BLaER1 (cell line): ENCODE measurements at regions not wholly inside any gene's neighbourhood (a gene's known extent, or its start where the extent isn't known, plus 50 kb on each side); places are given as distances from the start of the nearest gene placed in this dataset.

Source experiments
- H3K27ac ChIP-seq: shearing (Covaris generic); formaldehyde crosslinking; 2 replicates; pipeline ENCODE4 v1.8.1; 2022
- H3K27me3 ChIP-seq: shearing (Covaris generic); formaldehyde crosslinking; 2 replicates; pipeline ENCODE4 v1.8.1; 2022
- H3K36me3 ChIP-seq: shearing (Covaris generic); formaldehyde crosslinking; 2 replicates; pipeline ENCODE4 v1.8.1; 2022
- H3K4me1 ChIP-seq: shearing (Covaris generic); formaldehyde crosslinking; 2 replicates; pipeline ENCODE4 v1.8.1; 2022
- H3K4me2 ChIP-seq: shearing (Covaris generic); formaldehyde crosslinking; 2 replicates; pipeline ENCODE4 v1.8.1; 2022
- H3K4me3 ChIP-seq: shearing (Covaris generic); formaldehyde crosslinking; 2 replicates; pipeline ENCODE4 v1.8.1; 2022
- H3K9ac ChIP-seq: shearing (Covaris generic); formaldehyde crosslinking; 2 replicates; pipeline ENCODE4 v1.8.1; 2022
- H3K9me3 ChIP-seq: shearing (Covaris generic); formaldehyde crosslinking; 2 replicates; pipeline ENCODE4 v1.8.1; 2022
- H4K20me1 ChIP-seq: shearing (Covaris generic); formaldehyde crosslinking; 2 replicates; pipeline ENCODE4 v1.8.1; 2022
- Cebpa-rat ChIP-seq: shearing (Covaris generic); IDR thresholded peaks from 2 replicates; pipeline ENCODE4 v1.8.1; 2022

DNA sequence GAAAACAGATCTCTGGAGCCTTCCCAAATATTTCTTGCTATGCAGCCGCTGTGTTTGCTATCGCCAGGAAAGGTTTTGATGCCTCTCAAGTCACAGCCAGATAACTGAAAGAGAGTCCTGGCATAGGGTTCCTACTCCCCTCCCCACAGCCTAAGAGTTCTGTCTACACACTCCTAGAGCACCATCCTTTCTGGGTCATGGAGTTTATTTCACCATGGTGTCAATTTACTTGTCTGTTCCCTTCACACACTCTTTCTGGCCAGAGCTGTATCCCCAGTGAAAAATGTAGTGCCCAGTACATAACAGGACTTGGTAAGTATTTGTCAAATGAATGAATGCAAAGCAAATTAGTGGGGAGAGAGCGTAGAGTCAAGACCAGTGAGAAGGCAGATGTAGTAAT is 185.3 kb downstream of the HAUS1 start:
- Histone ChIP-seq H4K20me1 (no peaks in the 10 kb centered on the region), H3K9me3 (no peaks in the 10 kb centered on the region)
- no peak for TF ChIP-seq Cebpa-rat

DNA sequence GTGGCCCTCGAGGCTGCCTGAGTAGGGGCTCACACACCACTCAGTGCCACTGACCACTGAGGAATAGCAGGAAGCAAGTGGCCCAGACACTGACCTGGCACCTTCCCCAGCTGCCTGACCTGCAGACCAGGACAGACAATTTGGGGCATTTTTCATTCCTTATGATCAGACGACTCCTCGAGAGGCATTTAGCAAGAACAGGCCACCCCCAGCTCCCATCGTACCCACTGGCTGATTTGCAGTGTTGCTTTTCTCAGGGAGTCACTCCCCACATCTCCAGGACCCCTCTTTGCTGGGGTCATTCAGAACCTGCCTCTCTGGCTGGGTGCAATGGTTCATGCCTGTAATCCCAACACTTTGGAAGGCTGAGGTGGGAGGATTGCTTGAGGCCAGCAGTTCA is 185.7 kb downstream of the HAUS1 start:
- H3K9me3 ChIP-seq = no peaks in the 10 kb centered on the region
- no peak overlapping the region for H3K9ac ChIP-seq
- no peak overlapping the region for H3K4me2 ChIP-seq
- H3K4me3 ChIP-seq = no peak overlapping the region
- no peaks in the 10 kb centered on the region for H3K27me3 ChIP-seq
- H3K27ac ChIP-seq = no peak overlapping the region
- TF ChIP-seq Cebpa-rat = no peak
- H4K20me1 ChIP-seq = no peaks in the 10 kb centered on the region
- no peaks in the 10 kb centered on the region for H3K36me3 ChIP-seq
- peaks cover 9% of the 10 kb centered on the region for H3K4me1 ChIP-seq

More for the DNA sequence above, 185.3 kb downstream of the HAUS1 start:
- H3K27ac ChIP-seq = no peak overlapping the region
- H3K4me1 ChIP-seq = peaks cover 9% of the 10 kb centered on the region
- no peak overlapping the region for H3K4me3 ChIP-seq
- no peaks in the 10 kb centered on the region for H3K36me3 ChIP-seq
- H3K27me3 ChIP-seq = no peaks in the 10 kb centered on the region
- H3K4me2 ChIP-seq = no peak overlapping the region
- H3K9ac ChIP-seq = no peak overlapping the region

DNA sequence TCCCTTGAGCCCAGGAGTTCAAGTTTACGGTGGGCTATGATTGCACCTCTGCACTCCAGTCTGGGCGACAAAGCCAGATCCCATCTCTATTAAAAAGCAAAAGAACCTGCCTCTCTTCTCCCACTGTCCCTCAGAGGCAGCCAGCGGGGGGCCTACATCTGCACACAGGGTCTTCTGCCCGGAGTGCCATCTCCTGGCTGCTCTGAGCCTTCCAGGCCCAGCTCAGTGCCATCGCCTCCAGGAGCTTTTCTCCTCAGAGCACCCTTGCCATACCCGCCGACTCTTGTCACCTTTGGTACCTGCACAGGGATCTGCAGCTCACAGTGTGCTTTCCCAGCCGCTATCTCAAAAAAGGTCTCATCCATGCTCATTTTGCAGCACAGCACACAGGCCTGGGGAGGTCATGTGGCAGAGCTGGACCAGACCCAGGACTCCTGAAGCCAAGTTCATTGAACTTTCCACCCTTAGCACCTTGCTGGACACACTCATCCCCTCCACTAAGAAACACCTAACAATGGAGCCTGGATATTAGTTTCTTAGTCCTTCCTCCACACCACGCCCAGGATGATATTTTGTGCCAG is 186.3 kb downstream of the HAUS1 start:
- Histone ChIP-seq H3K4me1 (peaks cover 9% of the 10 kb centered on the region), H3K36me3 (no peaks in the 10 kb centered on the region), H3K9ac (no peak overlapping the region), H3K27me3 (no peaks in the 10 kb centered on the region), H3K9me3 (no peaks in the 10 kb centered on the region), H3K4me2 (no peak overlapping the region), H3K27ac (no peak overlapping the region), H4K20me1 (no peaks in the 10 kb centered on the region), H3K4me3 (no peak overlapping the region)
- TF ChIP-seq Cebpa-rat = no peak

DNA sequence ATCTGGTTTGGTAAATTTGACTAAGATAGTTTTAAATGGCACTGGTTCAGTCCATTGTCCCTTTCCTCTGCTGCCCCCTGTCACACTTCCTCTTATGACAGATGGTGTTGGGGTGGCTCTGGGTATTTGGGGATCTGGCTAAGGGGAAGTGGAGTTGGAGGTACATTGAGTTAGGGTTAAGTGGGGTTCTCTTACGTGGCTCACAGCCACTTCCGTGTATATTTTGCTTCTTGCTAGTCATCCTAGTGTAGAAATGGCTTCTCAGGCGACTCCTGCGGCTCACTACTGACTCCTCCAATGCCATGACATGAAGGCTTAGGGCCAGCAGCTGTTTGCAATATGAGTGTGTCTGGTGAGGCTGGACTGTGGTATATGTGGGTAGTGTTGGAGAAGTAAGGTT is 187.0 kb downstream of the HAUS1 start:
- TF ChIP-seq Cebpa-rat = no peak
- Histone ChIP-seq H3K27ac (no peak overlapping the region), H3K4me1 (peaks cover 9% of the 10 kb centered on the region), H3K9ac (no peak overlapping the region), H3K4me3 (no peak overlapping the region), H3K36me3 (no peaks in the 10 kb centered on the region), H3K27me3 (no peaks in the 10 kb centered on the region), H3K4me2 (no peak overlapping the region), H4K20me1 (no peaks in the 10 kb centered on the region), H3K9me3 (no peaks in the 10 kb centered on the region)

DNA sequence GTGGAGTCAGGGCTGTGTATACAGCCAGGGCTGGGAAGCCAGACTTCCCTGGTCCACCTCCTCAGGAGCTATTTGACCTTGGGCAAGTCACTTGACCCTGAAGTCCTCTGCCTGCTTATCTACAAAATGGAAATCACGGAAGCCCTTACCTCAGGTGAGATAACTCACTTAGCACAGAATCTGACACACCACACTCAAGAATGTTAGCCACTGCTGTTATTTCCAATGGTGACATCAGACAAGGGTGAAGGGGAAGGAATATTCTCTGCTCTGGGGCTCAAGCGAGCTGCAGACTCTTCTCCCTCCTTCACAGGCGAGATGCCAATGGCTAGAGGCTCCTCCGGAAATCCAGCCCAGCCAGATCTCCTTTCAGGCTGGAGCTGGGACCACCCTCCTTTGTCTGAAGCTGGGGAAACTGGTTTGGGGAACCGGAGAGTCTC is 189.6 kb downstream of the HAUS1 start:
- H3K9ac ChIP-seq = no peak overlapping the region
- H3K36me3 ChIP-seq = no peaks in the 10 kb centered on the region
- no peak for TF ChIP-seq Cebpa-rat
- no peaks in the 10 kb centered on the region for H3K27me3 ChIP-seq
- no peak overlapping the region for H3K27ac ChIP-seq
- H4K20me1 ChIP-seq = no peaks in the 10 kb centered on the region
- no peaks in the 10 kb centered on the region for H3K9me3 ChIP-seq
- no peak overlapping the region for H3K4me3 ChIP-seq
- no peak overlapping the region for H3K4me2 ChIP-seq
- H3K4me1 ChIP-seq = peaks cover 13% of the 10 kb centered on the region

DNA sequence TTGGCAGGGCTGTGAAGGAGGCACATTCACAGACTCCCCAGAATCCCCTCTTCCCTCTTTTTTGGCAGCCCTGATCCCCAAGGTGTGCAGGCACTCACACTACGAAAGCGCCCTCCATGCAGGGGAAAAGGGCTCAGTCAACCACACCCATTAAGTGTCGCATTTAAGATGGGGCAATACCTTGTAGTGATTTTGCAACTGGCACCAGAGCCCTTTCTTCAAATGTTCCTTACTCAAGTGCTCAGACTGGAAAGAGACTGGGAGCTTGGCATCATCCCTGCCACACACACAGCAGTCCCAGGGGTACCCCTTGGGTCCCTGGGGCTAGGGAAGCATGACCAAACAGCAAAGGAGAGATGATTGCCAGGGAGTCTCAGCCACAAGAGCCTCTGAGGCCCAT is 190.1 kb downstream of the HAUS1 start:
- H3K4me3 ChIP-seq = no peak overlapping the region
- H3K27ac ChIP-seq = no peak overlapping the region
- H3K9me3 ChIP-seq = no peaks in the 10 kb centered on the region
- no peak overlapping the region for H3K9ac ChIP-seq
- no peaks in the 10 kb centered on the region for H3K36me3 ChIP-seq
- no peak overlapping the region for H3K4me2 ChIP-seq
- H3K4me1 ChIP-seq = peaks cover 13% of the 10 kb centered on the region
- H4K20me1 ChIP-seq = no peaks in the 10 kb centered on the region
- no peak for TF ChIP-seq Cebpa-rat
- no peaks in the 10 kb centered on the region for H3K27me3 ChIP-seq

DNA sequence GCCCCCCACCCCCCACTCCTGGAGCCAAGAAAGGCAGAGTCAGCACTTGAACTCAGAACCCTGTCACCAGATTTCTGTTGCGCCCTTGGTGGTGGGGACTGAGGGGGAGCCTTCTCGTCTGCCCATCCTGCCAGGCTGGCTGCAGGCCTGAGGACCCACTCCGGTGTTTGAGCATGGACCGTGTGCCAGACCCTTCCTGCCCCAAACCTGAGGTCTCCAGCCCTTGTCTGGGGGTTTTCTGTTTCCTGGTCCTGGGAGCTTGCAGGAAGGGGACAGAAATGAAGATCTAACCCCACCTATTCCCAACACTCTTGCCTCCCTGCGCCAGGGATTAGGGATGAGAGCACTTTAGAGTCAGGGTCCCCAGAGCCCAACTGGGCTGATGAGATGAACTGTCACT is 190.6 kb downstream of the HAUS1 start:
- H3K27me3 ChIP-seq = no peaks in the 10 kb centered on the region
- H3K9me3 ChIP-seq = no peaks in the 10 kb centered on the region
- no peak overlapping the region for H3K9ac ChIP-seq
- H3K36me3 ChIP-seq = no peaks in the 10 kb centered on the region
- H4K20me1 ChIP-seq = no peaks in the 10 kb centered on the region
- H3K4me2 ChIP-seq = no peak overlapping the region
- TF ChIP-seq Cebpa-rat = no peak
- peaks cover 13% of the 10 kb centered on the region for H3K4me1 ChIP-seq
- no peak overlapping the region for H3K27ac ChIP-seq
- H3K4me3 ChIP-seq = no peak overlapping the region

DNA sequence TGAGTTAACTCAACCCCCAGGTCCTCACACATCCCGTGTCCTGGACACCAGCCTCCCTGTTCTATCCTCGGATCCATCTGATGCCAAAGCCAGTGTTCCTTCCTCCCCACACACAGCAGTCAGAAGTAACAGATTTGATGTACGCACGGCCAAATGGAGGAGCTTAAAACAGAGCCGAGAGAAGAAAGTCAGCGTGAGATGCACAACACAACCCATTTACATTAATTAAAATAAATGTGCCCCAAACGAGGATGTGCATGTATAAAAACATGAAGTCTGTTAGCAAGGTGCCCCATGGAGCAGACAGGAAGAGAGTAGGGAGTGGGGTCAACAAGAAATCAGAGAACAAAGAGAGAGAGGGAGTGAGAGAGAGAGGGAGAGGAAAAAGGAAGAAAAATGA is 191.2 kb downstream of the HAUS1 start:
- Histone ChIP-seq H3K4me2 (no peak overlapping the region), H3K4me3 (no peak overlapping the region), H3K27me3 (no peaks in the 10 kb centered on the region), H3K9me3 (no peaks in the 10 kb centered on the region), H3K4me1 (peaks cover 13% of the 10 kb centered on the region), H3K27ac (no peak overlapping the region), H4K20me1 (no peaks in the 10 kb centered on the region), H3K9ac (no peak overlapping the region), H3K36me3 (no peaks in the 10 kb centered on the region)
- TF ChIP-seq Cebpa-rat = no peak

DNA sequence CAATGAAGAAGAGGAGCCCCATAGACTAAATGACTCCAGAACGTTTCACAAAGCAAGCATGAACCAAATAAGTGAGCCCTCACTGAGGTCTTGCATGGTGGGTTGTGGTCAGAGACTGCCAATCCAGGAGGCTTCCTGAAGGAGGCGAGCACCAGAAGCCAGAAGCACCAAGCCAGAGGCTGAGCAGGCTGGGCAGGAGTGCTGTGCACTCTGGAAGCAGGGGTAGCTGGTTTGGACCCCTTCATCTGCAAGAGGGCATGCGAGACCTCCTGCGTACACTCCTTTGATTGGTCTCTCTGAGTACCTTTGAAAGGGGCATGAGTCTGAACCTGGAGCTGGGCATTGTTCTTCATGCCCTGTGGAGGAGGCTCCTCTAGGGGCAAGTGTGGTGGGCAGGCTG is 192.5 kb downstream of the HAUS1 start:
- H3K27me3 ChIP-seq = no peaks in the 10 kb centered on the region
- no peaks in the 10 kb centered on the region for H4K20me1 ChIP-seq
- no peaks in the 10 kb centered on the region for H3K9me3 ChIP-seq
- H3K9ac ChIP-seq = no peak overlapping the region
- peaks cover 13% of the 10 kb centered on the region for H3K4me1 ChIP-seq
- H3K4me2 ChIP-seq = no peak overlapping the region
- H3K27ac ChIP-seq = no peak overlapping the region
- TF ChIP-seq Cebpa-rat = no peak
- no peaks in the 10 kb centered on the region for H3K36me3 ChIP-seq
- no peak overlapping the region for H3K4me3 ChIP-seq

DNA sequence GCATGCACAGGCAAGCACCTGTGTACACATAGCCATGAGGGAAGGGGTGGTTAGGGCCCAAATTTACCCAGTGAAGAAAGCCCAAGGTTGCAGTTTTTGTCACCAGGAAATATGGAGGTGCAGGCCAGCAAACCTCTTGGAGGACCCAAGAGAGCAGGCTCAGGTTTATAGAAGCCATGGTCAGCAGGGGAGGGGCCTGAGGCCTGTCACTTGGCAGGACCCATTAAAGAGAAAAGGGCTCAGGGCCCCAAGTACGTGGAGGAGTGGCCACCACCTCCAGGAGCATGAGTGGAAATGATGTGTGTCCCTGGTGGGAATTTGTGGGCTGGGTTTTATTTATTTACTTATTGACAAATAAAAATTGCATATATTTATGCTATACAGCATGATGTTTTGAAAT is 192.9 kb downstream of the HAUS1 start:
- Histone ChIP-seq H3K4me3 (no peak overlapping the region), H3K4me1 (peaks cover 13% of the 10 kb centered on the region), H3K9ac (no peak overlapping the region), H3K36me3 (no peaks in the 10 kb centered on the region), H3K9me3 (no peaks in the 10 kb centered on the region), H3K27ac (no peak overlapping the region), H3K27me3 (no peaks in the 10 kb centered on the region), H4K20me1 (no peaks in the 10 kb centered on the region), H3K4me2 (no peak overlapping the region)
- no peak for TF ChIP-seq Cebpa-rat

DNA sequence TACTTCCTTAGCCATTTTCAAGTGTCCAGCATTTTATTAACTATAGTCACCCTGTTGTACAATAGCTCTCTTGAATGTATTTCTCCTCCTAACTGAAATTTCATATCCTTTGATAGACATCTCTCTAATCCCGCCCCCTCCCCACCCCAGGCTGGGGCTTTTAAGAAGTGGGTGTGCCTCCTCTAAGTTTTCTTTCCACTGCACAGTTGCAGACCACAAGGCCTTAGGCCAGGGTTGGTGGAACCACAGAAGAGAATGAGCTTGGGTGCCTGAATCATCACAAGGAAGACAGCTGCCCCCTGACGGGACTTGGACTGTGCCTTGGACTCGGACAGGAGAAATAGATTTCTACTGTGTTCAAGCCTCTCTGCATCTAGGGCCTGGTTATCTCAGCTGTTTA is 193.4 kb downstream of the HAUS1 start:
- Histone ChIP-seq H3K9me3 (no peaks in the 10 kb centered on the region), H3K36me3 (no peaks in the 10 kb centered on the region), H3K4me1 (peaks cover 15% of the 10 kb centered on the region), H3K4me3 (no peak overlapping the region), H3K27me3 (no peaks in the 10 kb centered on the region), H3K4me2 (no peak overlapping the region), H3K27ac (no peak overlapping the region), H3K9ac (no peak overlapping the region), H4K20me1 (no peaks in the 10 kb centered on the region)
- TF ChIP-seq Cebpa-rat = no peak
